Trophoblast cell (in vitro differentiated cells and primary cell): ENCODE measurements at regions not wholly inside any gene's neighbourhood (a gene's known extent, or its start where the extent isn't known, plus 50 kb on each side); places are given as distances from the start of the nearest gene placed in this dataset.

Source experiments
- DNase-seq, 2 donors: peaks; one replicate each; pipeline ENCODE4 v3.0.0-alpha.2; 2016
- H2AFZ ChIP-seq: 2 replicates; pipeline ENCODE4 v1.6.1; 2013; ENCODE audit warnings: low read length, moderate library complexity, mild to moderate bottlenecking; ENCODE audit not compliant: insufficient read depth, poor library complexity
- H2AK5ac ChIP-seq: 2 replicates; pipeline ENCODE4 v1.6.1; 2013; ENCODE audit warnings: mild to moderate bottlenecking, low read length
- H2BK120ac ChIP-seq: 2 replicates; pipeline ENCODE4 v1.6.1; 2013; ENCODE audit warnings: low read length, mild to moderate bottlenecking, moderate library complexity; ENCODE audit not compliant: insufficient read depth, poor library complexity
- H2BK12ac ChIP-seq: 2 replicates; pipeline ENCODE4 v1.6.1; 2013; ENCODE audit warnings: mild to moderate bottlenecking, low read length, moderate library complexity
- H2BK5ac ChIP-seq: 2 replicates; pipeline ENCODE4 v1.6.1; 2013; ENCODE audit warnings: low read length, low read depth, moderate library complexity, mild to moderate bottlenecking; ENCODE audit not compliant: poor library complexity
- H3K14ac ChIP-seq: 2 replicates; pipeline ENCODE4 v1.6.1; 2013; ENCODE audit warnings: mild to moderate bottlenecking, low read length
- H3K18ac ChIP-seq: 2 replicates; pipeline ENCODE4 v1.6.1; 2013; ENCODE audit warnings: mild to moderate bottlenecking, low read length
- H3K23ac ChIP-seq: 2 replicates; pipeline ENCODE4 v1.6.1; 2013; ENCODE audit warnings: low read length
- H3K27ac ChIP-seq: 2 replicates; pipeline ENCODE4 v1.5.1; 2013; ENCODE audit warnings: low read depth, mild to moderate bottlenecking, inconsistent platforms, low read length, moderate library complexity
- H3K27me3 ChIP-seq: 2 replicates; pipeline ENCODE4 v1.6.1; 2013; ENCODE audit warnings: inconsistent platforms, mild to moderate bottlenecking, low read length, moderate library complexity; ENCODE audit not compliant: insufficient read depth
- H3K36me3 ChIP-seq, 2 experiments: 1 replicate in 1 of 2; 2 replicates in 1 of 2; pipeline ENCODE4 v1.6.1; 2013; ENCODE audit warnings: low read length in 2 of 2, mild to moderate bottlenecking in 2 of 2, moderate library complexity in 1 of 2; ENCODE audit not compliant: insufficient read depth in 2 of 2, control insufficient read depth in 1 of 2
- H3K4ac ChIP-seq: 2 replicates; pipeline ENCODE4 v1.6.1; 2013; ENCODE audit warnings: low read depth, mild to moderate bottlenecking, low read length, moderate library complexity
- H3K4me1 ChIP-seq, 2 experiments: 1 replicate in 1 of 2; 2 replicates in 1 of 2; pipeline ENCODE4 v1.6.1; 2013; ENCODE audit warnings: low read length in 2 of 2, mild to moderate bottlenecking in 2 of 2, moderate library complexity in 1 of 2; ENCODE audit not compliant: insufficient read depth in 2 of 2, control insufficient read depth in 1 of 2
- H3K4me2 ChIP-seq: 2 replicates; pipeline ENCODE4 v1.6.1; 2013; ENCODE audit warnings: inconsistent platforms, mild to moderate bottlenecking, low read length, moderate library complexity
- H3K4me3 ChIP-seq: 2 replicates; pipeline ENCODE4 v1.5.1; 2013; ENCODE audit warnings: mild to moderate bottlenecking, low read depth, low read length, inconsistent platforms
- H3K79me1 ChIP-seq: one replicate; pipeline ENCODE4 v1.6.1; 2013; ENCODE audit warnings: low read length
- H3K79me2 ChIP-seq: 2 replicates; pipeline ENCODE4 v1.6.1; 2013; ENCODE audit warnings: low read length, mild to moderate bottlenecking; ENCODE audit not compliant: control insufficient read depth, insufficient read depth, poor library complexity
- H3K9ac ChIP-seq: 2 replicates; pipeline ENCODE4 v1.6.1; 2013; ENCODE audit warnings: mild to moderate bottlenecking, low read length
- H3K9me3 ChIP-seq: 2 replicates; pipeline ENCODE4 v1.6.1; 2013; ENCODE audit warnings: low read depth, mild to moderate bottlenecking, control low read depth, inconsistent platforms, low read length; ENCODE audit not compliant: insufficient read depth
- H4K12ac ChIP-seq: 2 replicates; pipeline ENCODE4 v1.6.1; 2013; ENCODE audit warnings: low read depth, mild to moderate bottlenecking, low read length, moderate library complexity
- H4K8ac ChIP-seq: 2 replicates; pipeline ENCODE4 v1.6.1; 2013; ENCODE audit warnings: low read depth, mild to moderate bottlenecking, low read length, moderate library complexity
- H4K91ac ChIP-seq: one replicate; pipeline ENCODE4 v1.6.1; 2013; ENCODE audit warnings: low read depth, mild to moderate bottlenecking, low read length, moderate library complexity
- WGBS: extraction: QIAGEN DNeasy Blood & Tissue Kit; methylation state at CpG from one replicate; pipeline ENCODE4 v1.1.7; 2013; ENCODE audit warnings: missing lambda C conversion rate; ENCODE audit not compliant: insufficient read length, insufficient coverage; ENCODE audit errors: extremely low coverage; 5-methylcytosine and 5-hydroxymethylcytosine counted together

- Histone ChIP-seq H2BK120ac (no peak overlapping the region), H4K8ac (no peak overlapping the region), H3K18ac (no peak overlapping the region), H4K12ac (no peak overlapping the region), H3K4me2 (no peak overlapping the region), H3K23ac (no peak overlapping the region), H3K27ac (no peak overlapping the region), H3K27me3 (no peaks in the 10 kb centered on the region), H2BK5ac (no peak overlapping the region), H3K4me3 (no peak overlapping the region), H3K9me3 (no peaks in the 10 kb centered on the region), H2BK12ac (no peak overlapping the region), H3K79me2 (no peaks in the 10 kb centered on the region), H3K4me1 (no peaks in the 10 kb centered on the region), H3K79me1 (no peaks in the 10 kb centered on the region), H3K36me3 (no peaks in the 10 kb centered on the region), H4K91ac (no peak overlapping the region), H2AK5ac (no peak overlapping the region), H2AFZ (no peak overlapping the region), H3K14ac (no peak overlapping the region), H3K4ac (no peak overlapping the region), H3K9ac (no peak overlapping the region)
- no CpG with 5 or more reads among the region's 6 CpGs for WGBS
- DNase-seq: no peak
Measured at GRCh38 chr18:77894060-77894459, 644.4 kb downstream of the GALR1 start.

DNA sequence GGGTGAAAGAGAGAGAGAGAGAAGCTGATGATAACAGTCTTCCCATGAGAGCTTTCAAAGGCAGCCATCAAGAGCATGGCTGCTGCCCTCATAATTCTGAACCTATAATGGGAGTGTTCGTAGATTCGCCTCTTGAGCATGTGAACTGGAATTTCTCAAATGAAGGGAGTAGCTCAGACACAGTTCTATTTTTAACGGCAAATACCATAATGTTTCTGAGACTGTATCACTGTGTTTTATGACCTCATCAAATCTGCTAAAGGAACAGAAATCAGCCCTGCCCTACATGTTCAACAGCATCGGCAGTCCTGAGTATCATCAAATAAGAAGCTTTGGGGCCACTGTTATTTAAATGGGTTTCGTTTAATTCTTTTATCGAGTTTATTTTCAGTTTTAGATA is 645.6 kb downstream of the GALR1 start:
- Histone ChIP-seq H2AK5ac (no peak overlapping the region), H4K91ac (no peak overlapping the region), H2AFZ (no peak overlapping the region), H3K14ac (no peak overlapping the region), H3K79me2 (no peaks in the 10 kb centered on the region), H3K9me3 (no peaks in the 10 kb centered on the region), H3K4me3 (no peak overlapping the region), H3K36me3 (no peaks in the 10 kb centered on the region), H3K4me1 (peaks cover 2 to 4% of the 10 kb centered on the region in 2 experiments), H4K8ac (no peak overlapping the region), H3K79me1 (no peaks in the 10 kb centered on the region), H3K27ac (no peak overlapping the region), H2BK5ac (no peak overlapping the region), H3K18ac (no peak overlapping the region), H3K27me3 (no peaks in the 10 kb centered on the region), H2BK120ac (no peak overlapping the region), H3K4ac (no peak overlapping the region), H3K4me2 (no peak overlapping the region), H2BK12ac (no peak overlapping the region), H3K23ac (no peak overlapping the region), H3K9ac (no peak overlapping the region), H4K12ac (no peak overlapping the region)
- no peak for DNase-seq
- WGBS: no CpG with 5 or more reads among the region's 6 CpGs

- H3K18ac ChIP-seq: no peak overlapping the region
- no peak overlapping the region for H3K27ac ChIP-seq
- H3K27me3 ChIP-seq: no peaks in the 10 kb centered on the region
- no peak overlapping the region for H3K4me3 ChIP-seq
- H3K79me2 ChIP-seq: no peaks in the 10 kb centered on the region
- H2AFZ ChIP-seq: no peak overlapping the region
- WGBS: no CpG with 5 or more reads among the region's 12 CpGs
- H3K4ac ChIP-seq: no peak overlapping the region
- H3K36me3 ChIP-seq: no peaks in the 10 kb centered on the region
- H3K9ac ChIP-seq: no peak overlapping the region
- H4K12ac ChIP-seq: no peak overlapping the region
- H3K23ac ChIP-seq: no peak overlapping the region
- no peak overlapping the region for H3K14ac ChIP-seq
- H2BK12ac ChIP-seq: no peak overlapping the region
- H4K8ac ChIP-seq: no peak overlapping the region
- H3K79me1 ChIP-seq: no peaks in the 10 kb centered on the region
- H4K91ac ChIP-seq: no peak overlapping the region
- DNase-seq: no peak
- H2BK5ac ChIP-seq: no peak overlapping the region
- H3K4me2 ChIP-seq: no peak overlapping the region
- H3K4me1 ChIP-seq: peaks cover 2 to 5% of the 10 kb centered on the region in 2 experiments
- no peaks in the 10 kb centered on the region for H3K9me3 ChIP-seq
- no peak overlapping the region for H2BK120ac ChIP-seq
- H2AK5ac ChIP-seq: no peak overlapping the region
Measured at GRCh38 chr18:77896586-77897252, 647.1 kb downstream of the GALR1 start.

DNA sequence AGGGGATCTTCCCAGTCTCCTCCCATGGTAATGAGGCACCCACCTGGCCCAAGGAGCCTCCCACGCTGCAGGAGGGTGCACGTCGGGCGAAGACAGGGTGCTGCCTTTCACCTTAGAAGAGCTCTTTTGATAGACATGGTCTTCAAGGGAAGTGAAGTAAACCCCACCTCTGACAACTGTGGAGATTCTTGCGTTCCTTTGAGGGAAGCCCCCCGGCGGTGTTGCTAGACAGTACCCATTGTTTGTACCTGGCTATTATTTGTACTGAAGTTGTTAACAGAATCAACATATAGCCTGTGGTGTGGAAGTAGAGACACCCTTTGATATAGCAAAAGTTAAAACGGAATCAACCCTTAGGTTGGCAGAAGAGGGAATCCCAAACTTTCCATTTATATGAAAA is 648.0 kb downstream of the GALR1 start:
- Histone ChIP-seq H4K8ac (no peak overlapping the region), H2BK5ac (no peak overlapping the region)
- WGBS: no CpG with 5 or more reads among the region's 8 CpGs

More for the DNA sequence above, 648.0 kb downstream of the GALR1 start:
- Histone ChIP-seq H3K14ac (no peak overlapping the region), H3K9ac (no peak overlapping the region), H3K27me3 (no peaks in the 10 kb centered on the region), H3K18ac (no peak overlapping the region), H2BK120ac (no peak overlapping the region), H3K23ac (no peak overlapping the region), H4K12ac (no peak overlapping the region), H3K4me1 (peaks cover 2 to 5% of the 10 kb centered on the region in 2 experiments), H2BK12ac (no peak overlapping the region), H3K9me3 (no peaks in the 10 kb centered on the region), H3K27ac (no peak overlapping the region), H2AK5ac (no peak overlapping the region), H3K4me2 (no peak overlapping the region), H4K91ac (no peak overlapping the region), H3K79me1 (no peaks in the 10 kb centered on the region), H3K79me2 (no peaks in the 10 kb centered on the region), H3K36me3 (no peaks in the 10 kb centered on the region), H3K4ac (no peak overlapping the region), H3K4me3 (no peak overlapping the region), H2AFZ (no peak overlapping the region)
- no peak for DNase-seq
